Activated B cell treated with CpG ODN at 0.5 μM for 24 hours (primary cell): ENCODE measurements at regions not wholly inside any gene's neighbourhood (a gene's known extent, or its start where the extent isn't known, plus 50 kb on each side); places are given as distances from the start of the nearest gene placed in this dataset.
"Not testable (repeated sequence)": the region's sequence is repeated elsewhere in the genome, so short reads cannot be mapped to it uniquely, and the experiment has no call there.

Experiments
- ATAC-seq: fragments of 200-7000 bp; cut with Tn5 transposase; one replicate; pipeline ENCODE4 v1.10.0; 2021; ENCODE audit warnings: low read depth, mild to moderate bottlenecking, moderate library complexity
- CTCF ChIA-PET: fragments of 350-600 bp; sonication (Branson Sonifier 250); formaldehyde crosslinking; loops from one replicate; lab custom pipeline; 2021; ENCODE audit warnings: antibody characterized with exemption; lab: Charles Lee
- POLR2A ChIA-PET: fragments of 350-600 bp; sonication (Branson Sonifier 250); formaldehyde crosslinking; loops from one replicate; lab custom pipeline; 2021; ENCODE audit warnings: antibody characterized with exemption; lab: Charles Lee
- DNase-seq: peaks from one replicate; pipeline ENCODE4 v3.0.0; 2022
- H3K27ac Mint-ChIP-seq: one replicate; pipeline ENCODE4 v1.8.0; 2020; ENCODE audit warnings: mixed read lengths
- H3K27me3 Mint-ChIP-seq: one replicate; pipeline ENCODE4 v1.8.0; 2021; ENCODE audit warnings: mixed read lengths
- H3K36me3 Mint-ChIP-seq: one replicate; pipeline ENCODE4 v1.8.0; 2021; ENCODE audit warnings: low read depth, mixed read lengths
- H3K4me1 Mint-ChIP-seq: one replicate; pipeline ENCODE4 v1.8.0; 2021; ENCODE audit warnings: mixed read lengths
- H3K4me3 Mint-ChIP-seq: one replicate; pipeline ENCODE4 v1.8.0; 2020; ENCODE audit warnings: mild to moderate bottlenecking, mixed read lengths
- H3K9me3 Mint-ChIP-seq: one replicate; pipeline ENCODE4 v1.8.0; 2020; ENCODE audit warnings: mixed read lengths
- intact Hi-C: fragments of 100-400 bp; cut with micrococcal nuclease; formaldehyde crosslinking; loops from one replicate; pipeline ENCODE4 v1.15.1; 2024
- TF ChIP-seq, protein P1 (sequence below): fragments of 200-600 bp; IDR thresholded peaks from one replicate; pipeline ENCODE4 v1.8.0; 2022; ENCODE audit warnings: antibody characterized with exemption, mild to moderate bottlenecking

DNA sequence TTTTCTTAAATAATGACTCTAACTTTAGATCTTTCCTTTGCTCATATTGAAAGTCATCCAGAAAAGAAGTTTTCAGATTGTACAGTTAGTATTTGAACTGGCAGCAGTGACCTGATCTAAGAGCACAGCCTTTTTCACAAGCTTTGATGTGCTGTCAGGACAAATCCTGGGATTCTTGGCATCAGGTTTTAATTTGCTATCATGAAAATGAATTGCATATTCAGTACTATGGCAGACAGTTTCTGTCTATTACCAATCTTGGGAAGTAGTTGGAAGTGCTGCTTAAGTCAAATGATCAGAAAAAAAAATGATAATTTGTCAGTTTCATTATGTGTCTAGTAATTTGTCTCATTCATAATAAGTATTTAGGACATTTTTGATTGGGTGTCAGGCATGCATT, 925.6 kb upstream of the ARRDC3 start:
- CTCF ChIA-PET: no interaction called here
- intact Hi-C loops: loop anchor here (5.0 kb wide), 2 partner anchors 1494 to 1604 kb away; no protein-coding TSS in a partner anchor
- no peak overlapping the region for H3K27ac Mint-ChIP-seq

DNA sequence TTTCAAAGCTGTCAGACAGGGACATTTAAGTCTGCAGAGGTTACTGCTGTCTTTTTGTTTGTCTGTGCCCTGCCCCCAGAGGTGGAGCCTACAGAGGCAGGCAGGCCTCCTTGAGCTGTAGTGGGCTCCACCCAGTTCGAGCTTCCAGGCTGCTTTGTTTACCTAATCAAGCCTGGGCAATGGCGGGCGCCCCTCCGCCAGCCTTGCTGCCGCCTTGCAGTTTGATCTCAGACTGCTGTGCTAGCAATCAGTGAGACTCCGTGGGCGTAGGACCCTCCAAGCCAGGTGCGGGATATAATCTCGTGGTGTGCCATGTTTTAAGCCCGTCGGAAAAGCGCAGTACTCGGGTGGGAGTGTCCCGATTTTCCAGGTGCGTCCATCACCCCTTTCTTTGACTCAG, 919.2 kb upstream of the ARRDC3 start:
- intact Hi-C loops, CTCF ChIA-PET, POLR2A ChIA-PET, DNase-seq, H3K4me3 Mint-ChIP-seq, H3K9me3 Mint-ChIP-seq, H3K27me3 Mint-ChIP-seq, H3K27ac Mint-ChIP-seq, H3K4me1 Mint-ChIP-seq, ATAC-seq, H3K36me3 Mint-ChIP-seq: not testable (repeated sequence)

More for the DNA sequence above, 925.6 kb upstream of the ARRDC3 start:
- H3K9me3 Mint-ChIP-seq: no peaks in the 10 kb centered on the region
- H3K4me1 Mint-ChIP-seq: no peaks in the 10 kb centered on the region
- no peaks in the 10 kb centered on the region for H3K36me3 Mint-ChIP-seq
- TF ChIP-seq, protein P1, sequence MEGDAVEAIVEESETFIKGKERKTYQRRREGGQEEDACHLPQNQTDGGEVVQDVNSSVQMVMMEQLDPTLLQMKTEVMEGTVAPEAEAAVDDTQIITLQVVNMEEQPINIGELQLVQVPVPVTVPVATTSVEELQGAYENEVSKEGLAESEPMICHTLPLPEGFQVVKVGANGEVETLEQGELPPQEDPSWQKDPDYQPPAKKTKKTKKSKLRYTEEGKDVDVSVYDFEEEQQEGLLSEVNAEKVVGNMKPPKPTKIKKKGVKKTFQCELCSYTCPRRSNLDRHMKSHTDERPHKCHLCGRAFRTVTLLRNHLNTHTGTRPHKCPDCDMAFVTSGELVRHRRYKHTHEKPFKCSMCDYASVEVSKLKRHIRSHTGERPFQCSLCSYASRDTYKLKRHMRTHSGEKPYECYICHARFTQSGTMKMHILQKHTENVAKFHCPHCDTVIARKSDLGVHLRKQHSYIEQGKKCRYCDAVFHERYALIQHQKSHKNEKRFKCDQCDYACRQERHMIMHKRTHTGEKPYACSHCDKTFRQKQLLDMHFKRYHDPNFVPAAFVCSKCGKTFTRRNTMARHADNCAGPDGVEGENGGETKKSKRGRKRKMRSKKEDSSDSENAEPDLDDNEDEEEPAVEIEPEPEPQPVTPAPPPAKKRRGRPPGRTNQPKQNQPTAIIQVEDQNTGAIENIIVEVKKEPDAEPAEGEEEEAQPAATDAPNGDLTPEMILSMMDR: no peak
- POLR2A ChIA-PET: no interaction called here
- H3K27me3 Mint-ChIP-seq: no peaks in the 10 kb centered on the region
- no peak overlapping the region for H3K4me3 Mint-ChIP-seq
- no peak for DNase-seq
- no peak for ATAC-seq

GRCh38 chr5:92283521-92283920, 900.4 kb upstream of the ARRDC3 start:
- H3K36me3 Mint-ChIP-seq: no peaks in the 10 kb centered on the region
- peaks cover 21% of the 10 kb centered on the region for H3K9me3 Mint-ChIP-seq
- H3K4me3 Mint-ChIP-seq: no peak overlapping the region
- ChIA-PET CTCF (no interaction called here), POLR2A (no interaction called here)
- H3K4me1 Mint-ChIP-seq: no peaks in the 10 kb centered on the region
- no peaks in the 10 kb centered on the region for H3K27me3 Mint-ChIP-seq
- DNase-seq: no peak
- H3K27ac Mint-ChIP-seq: no peak overlapping the region
- TF ChIP-seq, protein P1: no peak
- ATAC-seq: no peak
- intact Hi-C loops: no loop called here

GRCh38 chr5:92271750-92272149, 888.6 kb upstream of the ARRDC3 start:
- H3K36me3 Mint-ChIP-seq, CTCF ChIA-PET, H3K4me1 Mint-ChIP-seq, POLR2A ChIA-PET, ATAC-seq, H3K4me3 Mint-ChIP-seq, intact Hi-C loops, H3K27ac Mint-ChIP-seq, DNase-seq, H3K27me3 Mint-ChIP-seq, H3K9me3 Mint-ChIP-seq: not testable (repeated sequence)

DNA sequence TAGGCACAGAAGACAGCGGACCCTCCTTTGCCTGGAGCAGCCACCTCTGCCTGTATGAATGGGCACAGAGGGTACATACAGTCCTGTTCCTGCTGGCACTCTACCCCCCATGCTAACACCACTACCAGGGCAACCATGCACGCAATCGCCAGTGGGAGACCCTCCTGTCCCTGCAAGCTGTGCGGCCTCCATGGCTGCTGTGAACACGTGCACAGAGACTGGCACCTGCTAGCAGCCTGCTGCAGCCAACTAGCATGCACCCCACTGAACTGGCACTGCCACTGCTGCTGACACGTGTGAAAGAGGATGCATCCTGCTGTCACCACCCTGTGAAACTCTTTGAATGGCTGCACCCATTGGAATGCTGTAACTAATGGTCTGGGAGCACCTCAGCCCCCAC, 885.2 kb upstream of the ARRDC3 start:
- intact Hi-C loops: no loop called here
- DNase-seq (no peak), ATAC-seq (no peak)
- H3K36me3 Mint-ChIP-seq: no peaks in the 10 kb centered on the region
- ChIA-PET CTCF (no interaction called here), POLR2A (no interaction called here)
- TF ChIP-seq, protein P1: no peak
- no peaks in the 10 kb centered on the region for H3K27me3 Mint-ChIP-seq
- no peaks in the 10 kb centered on the region for H3K4me1 Mint-ChIP-seq
- H3K27ac Mint-ChIP-seq: no peak overlapping the region
- H3K9me3 Mint-ChIP-seq: no peaks in the 10 kb centered on the region
- H3K4me3 Mint-ChIP-seq: no peak overlapping the region

- ATAC-seq (no peak), DNase-seq (no peak)
- ChIA-PET POLR2A (no interaction called here), CTCF (no interaction called here)
- Mint-ChIP-seq H3K4me3 (no peak overlapping the region), H3K9me3 (no peaks in the 10 kb centered on the region), H3K36me3 (no peaks in the 10 kb centered on the region), H3K4me1 (no peaks in the 10 kb centered on the region), H3K27ac (no peak overlapping the region), H3K27me3 (no peaks in the 10 kb centered on the region)
- TF ChIP-seq, protein P1: no peak
- intact Hi-C loops: no loop called here
Measured at GRCh38 chr5:92267830-92268229, 884.7 kb upstream of the ARRDC3 start.
